Cardiac muscle cell (in vitro differentiated cells and primary cell): ENCODE measurements at regions not wholly inside any gene's neighbourhood (a gene's known extent, or its start where the extent isn't known, plus 50 kb on each side); places are given as distances from the start of the nearest gene placed in this dataset.
"Not testable (repeated sequence)": the region's sequence is repeated elsewhere in the genome, so short reads cannot be mapped to it uniquely, and the experiment has no call there.

ENCODE experiments used
- DNase-seq, 2 donors: peaks; one replicate each; pipeline versions ENCODE4 v3.0.0 to v3.0.0-alpha.2; 2010 to 2017; ENCODE audit warnings: low read depth in 1 of 2, low spot score in 1 of 2
- H3K27ac ChIP-seq: fragments of 200-600 bp; sonication (generic); 2 replicates; pipeline ENCODE4 v1.5.1; 2016
- H3K27me3 ChIP-seq: fragments of 200-600 bp; sonication (generic); 2 replicates; pipeline ENCODE4 v1.6.0; 2016; ENCODE audit warnings: control low read depth
- H3K36me3 ChIP-seq: fragments of 200-600 bp; sonication (generic); 2 replicates; pipeline ENCODE4 v1.5.1; 2016; ENCODE audit warnings: control low read depth
- H3K4me1 ChIP-seq: fragments of 200-600 bp; sonication (generic); 2 replicates; pipeline ENCODE4 v1.8.1; 2017; ENCODE audit warnings: low read depth, mild to moderate bottlenecking, mixed run types
- H3K4me3 ChIP-seq: fragments of 200-600 bp; sonication (generic); 2 replicates; pipeline ENCODE4 v1.5.1; 2016; ENCODE audit warnings: mild to moderate bottlenecking
- H3K9me3 ChIP-seq: fragments of 200-600 bp; sonication (generic); 2 replicates; pipeline ENCODE4 v1.5.1; 2017; ENCODE audit warnings: low read depth, mild to moderate bottlenecking, control low read depth
- TF ChIP-seq, protein P1 (sequence below): IDR thresholded peaks from 2 replicates; pipeline ENCODE4 v1.5.1; 2012; ENCODE audit warnings: low read depth, mild to moderate bottlenecking, low read length

DNA sequence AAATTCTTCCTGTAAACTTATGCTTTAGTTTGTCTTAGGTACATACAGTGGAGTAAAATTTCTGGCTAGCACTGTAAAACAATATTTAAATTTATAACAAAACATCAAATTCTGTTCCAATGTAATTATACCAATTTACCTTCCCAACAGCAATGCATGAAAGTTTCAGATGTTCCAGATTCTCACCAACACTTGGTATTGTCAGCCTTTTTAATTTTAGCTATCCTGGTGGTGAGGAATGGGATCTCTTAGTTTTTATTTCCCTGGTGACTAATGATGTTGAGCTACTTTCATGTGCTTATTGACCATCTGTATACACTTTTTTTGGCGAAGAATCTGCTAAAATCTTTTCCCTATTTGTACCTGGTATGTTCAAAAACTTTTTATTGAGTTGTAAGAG is 76.1 kb upstream of the PHACTR1 start:
- Histone ChIP-seq H3K9me3 (no peaks in the 10 kb centered on the region), H3K27ac (no peak overlapping the region), H3K4me3 (no peak overlapping the region), H3K4me1 (peaks cover 8% of the 10 kb centered on the region), H3K27me3 (peaks cover 4% of the 10 kb centered on the region), H3K36me3 (no peaks in the 10 kb centered on the region)
- TF ChIP-seq, protein P1, sequence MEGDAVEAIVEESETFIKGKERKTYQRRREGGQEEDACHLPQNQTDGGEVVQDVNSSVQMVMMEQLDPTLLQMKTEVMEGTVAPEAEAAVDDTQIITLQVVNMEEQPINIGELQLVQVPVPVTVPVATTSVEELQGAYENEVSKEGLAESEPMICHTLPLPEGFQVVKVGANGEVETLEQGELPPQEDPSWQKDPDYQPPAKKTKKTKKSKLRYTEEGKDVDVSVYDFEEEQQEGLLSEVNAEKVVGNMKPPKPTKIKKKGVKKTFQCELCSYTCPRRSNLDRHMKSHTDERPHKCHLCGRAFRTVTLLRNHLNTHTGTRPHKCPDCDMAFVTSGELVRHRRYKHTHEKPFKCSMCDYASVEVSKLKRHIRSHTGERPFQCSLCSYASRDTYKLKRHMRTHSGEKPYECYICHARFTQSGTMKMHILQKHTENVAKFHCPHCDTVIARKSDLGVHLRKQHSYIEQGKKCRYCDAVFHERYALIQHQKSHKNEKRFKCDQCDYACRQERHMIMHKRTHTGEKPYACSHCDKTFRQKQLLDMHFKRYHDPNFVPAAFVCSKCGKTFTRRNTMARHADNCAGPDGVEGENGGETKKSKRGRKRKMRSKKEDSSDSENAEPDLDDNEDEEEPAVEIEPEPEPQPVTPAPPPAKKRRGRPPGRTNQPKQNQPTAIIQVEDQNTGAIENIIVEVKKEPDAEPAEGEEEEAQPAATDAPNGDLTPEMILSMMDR, result no peak
- no peak for DNase-seq

DNA sequence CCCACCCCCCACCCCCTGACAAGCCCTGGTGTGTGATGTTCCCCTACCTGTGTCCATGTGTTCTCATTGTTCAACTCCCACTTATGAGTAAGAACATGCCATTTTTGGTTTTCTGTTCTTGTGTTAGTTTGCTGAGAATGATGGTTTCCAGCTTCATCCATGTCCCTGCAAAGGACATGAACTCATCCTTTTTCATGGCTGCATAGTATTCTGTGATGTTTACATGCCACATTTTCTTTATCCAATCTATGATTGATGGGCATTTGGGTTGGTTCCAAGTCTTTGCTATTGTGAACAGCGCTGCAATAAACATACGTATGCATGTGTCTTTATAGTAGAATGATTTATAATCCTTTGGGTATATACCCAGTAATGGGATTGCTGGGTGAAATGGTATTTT is 74.8 kb upstream of the PHACTR1 start:
- not testable (repeated sequence) for H3K36me3 ChIP-seq, H3K27me3 ChIP-seq, H3K9me3 ChIP-seq, H3K27ac ChIP-seq, DNase-seq, H3K4me3 ChIP-seq, H3K4me1 ChIP-seq

DNA sequence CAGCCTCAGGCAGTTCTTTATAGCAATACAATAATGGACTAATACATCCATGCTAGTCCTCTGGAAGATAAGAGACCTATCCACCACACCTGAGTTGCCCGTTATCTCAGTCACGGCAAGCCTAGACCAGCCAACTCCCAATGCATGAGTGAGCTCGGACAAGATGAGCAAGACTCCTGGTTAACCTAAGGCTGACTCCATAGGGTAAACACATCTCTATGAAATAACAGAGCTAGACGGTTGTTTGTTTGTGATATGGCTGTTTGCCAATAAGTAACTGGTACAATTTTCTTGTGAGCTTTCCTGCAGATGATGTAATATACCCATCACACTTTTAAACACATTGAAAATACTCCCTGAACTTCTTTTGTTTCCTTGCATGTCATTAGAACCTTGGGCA is 70.6 kb upstream of the PHACTR1 start:
- Histone ChIP-seq H3K27ac (no peak overlapping the region), H3K27me3 (peaks cover 7% of the 10 kb centered on the region), H3K36me3 (no peaks in the 10 kb centered on the region), H3K4me1 (no peaks in the 10 kb centered on the region), H3K9me3 (no peaks in the 10 kb centered on the region), H3K4me3 (no peak overlapping the region)
- TF ChIP-seq, protein P1, result no peak
- DNase-seq, result no peak

DNA sequence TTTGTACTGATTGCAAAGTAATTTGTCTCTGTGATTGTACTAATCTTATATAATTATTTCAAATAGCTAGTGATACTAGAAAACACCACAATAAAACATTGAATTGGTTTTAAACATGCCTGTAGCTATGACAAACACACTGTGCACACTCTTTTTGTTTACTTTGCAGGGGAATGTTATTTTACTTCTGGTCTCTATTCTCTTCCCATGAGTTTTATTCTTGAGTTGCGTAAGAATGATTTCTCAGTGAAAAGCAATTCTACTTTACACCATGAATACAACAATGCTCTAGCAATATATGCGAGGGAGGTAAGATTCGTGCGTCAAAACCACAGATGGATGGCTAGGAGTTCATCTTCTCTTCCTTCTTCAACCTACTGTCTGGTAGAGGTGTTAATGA is 68.4 kb upstream of the PHACTR1 start:
- Histone ChIP-seq H3K27ac (no peak overlapping the region), H3K4me1 (no peaks in the 10 kb centered on the region), H3K9me3 (no peaks in the 10 kb centered on the region), H3K27me3 (peaks cover 7% of the 10 kb centered on the region), H3K36me3 (no peaks in the 10 kb centered on the region), H3K4me3 (no peak overlapping the region)
- no peak for DNase-seq
- TF ChIP-seq, protein P1, result no peak

DNA sequence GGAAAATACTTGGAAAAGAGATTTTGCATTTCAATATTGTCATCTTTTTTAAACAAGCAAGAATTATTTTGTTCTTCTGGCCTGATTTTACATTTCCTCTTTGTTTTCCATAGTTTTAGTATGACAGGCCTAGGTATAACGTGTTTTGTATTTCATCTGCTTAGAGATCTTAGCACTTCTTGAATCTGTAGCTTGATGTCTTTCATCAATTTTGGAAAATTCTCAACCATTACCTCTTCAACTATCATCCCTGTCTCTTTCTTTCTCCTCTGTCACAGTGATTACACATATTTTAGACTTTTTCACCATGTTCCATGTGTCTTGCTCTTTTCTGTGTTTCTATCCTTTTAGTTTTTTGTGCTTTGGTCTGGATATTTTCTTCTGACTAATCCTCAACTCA is 67.2 kb upstream of the PHACTR1 start:
- no peak for DNase-seq
- Histone ChIP-seq H3K9me3 (no peaks in the 10 kb centered on the region), H3K4me3 (no peak overlapping the region), H3K27me3 (peaks cover 7% of the 10 kb centered on the region), H3K36me3 (no peaks in the 10 kb centered on the region), H3K4me1 (no peaks in the 10 kb centered on the region), H3K27ac (no peak overlapping the region)
- TF ChIP-seq, protein P1, result no peak

DNA sequence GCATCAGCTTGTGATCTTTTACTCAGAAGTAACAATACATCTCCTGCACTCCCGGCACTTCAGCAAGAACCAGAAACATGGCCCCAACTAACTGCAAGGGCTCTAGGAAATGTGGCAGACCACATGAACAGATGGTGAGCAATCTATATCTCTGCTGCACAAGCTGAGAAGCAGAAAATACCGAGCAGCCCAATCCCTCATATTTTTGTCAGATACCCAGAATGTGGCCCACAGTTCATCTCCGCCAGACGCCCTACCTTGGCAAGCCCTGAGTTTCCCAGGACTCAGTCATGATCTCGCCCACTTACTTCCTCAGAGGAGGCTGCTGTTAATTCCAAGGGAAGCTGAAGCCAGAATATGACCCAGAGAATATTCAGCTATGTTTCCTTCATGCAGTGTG is 63.1 kb upstream of the PHACTR1 start:
- Histone ChIP-seq H3K4me3 (no peak overlapping the region), H3K36me3 (no peaks in the 10 kb centered on the region), H3K9me3 (no peaks in the 10 kb centered on the region), H3K27me3 (no peaks in the 10 kb centered on the region), H3K4me1 (peaks cover 7% of the 10 kb centered on the region), H3K27ac (no peak overlapping the region)
- TF ChIP-seq, protein P1, result no peak
- DNase-seq, result peak in 1 of 2 donors; percentile 24
